ENCODE measurements at regions not wholly inside any gene's neighbourhood (a gene's known extent, or its start where the extent isn't known, plus 50 kb on each side); places are given as distances from the start of the nearest gene placed in this dataset.
A peak's percentile ranks its signal among the peaks of the same experiment; 100 is the strongest.

DNA sequence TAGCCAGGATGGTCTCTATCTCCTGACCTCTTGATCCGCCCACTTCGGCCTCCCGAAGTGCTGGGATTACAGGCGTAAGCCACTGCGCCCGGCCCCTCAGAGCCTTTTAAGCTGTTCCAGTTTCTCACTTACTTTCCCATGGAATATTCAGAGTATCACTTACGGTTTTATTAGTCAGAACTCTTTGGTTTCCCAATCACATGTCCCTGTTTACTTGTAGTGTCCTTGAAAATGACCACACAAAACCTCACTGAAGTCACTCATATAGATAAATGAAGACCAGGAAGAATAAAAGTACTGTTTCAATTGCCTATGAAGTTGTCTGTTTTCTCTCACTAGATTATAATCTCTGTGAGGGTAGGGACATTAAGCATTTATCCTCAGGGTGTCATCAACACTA lies 217.2 kb upstream of the HCCS start:
- no peak for DNase-seq (ENCODE audit: low read depth)

DNA sequence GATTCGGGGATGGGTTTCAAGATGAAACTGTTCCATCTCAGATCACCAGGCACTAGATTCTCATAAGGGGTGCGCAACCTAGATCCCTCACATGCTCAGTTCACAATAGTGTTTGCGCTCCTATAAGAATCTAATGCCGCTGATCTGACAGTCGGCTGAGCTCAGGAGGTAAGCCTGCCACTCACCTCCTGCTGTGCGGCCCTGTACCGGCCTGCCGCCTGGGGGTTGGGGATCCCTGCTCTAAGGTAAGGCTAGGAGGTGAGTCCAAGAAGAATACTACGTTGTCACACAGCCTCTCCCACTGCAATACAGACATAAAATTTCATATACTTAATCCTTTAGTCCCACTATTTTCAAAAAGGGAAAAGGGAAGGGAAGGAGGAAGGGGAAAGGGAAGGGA lies 213.4 kb upstream of the HCCS start:
- DNase-seq (ENCODE audit: low read depth): no peak

DNA sequence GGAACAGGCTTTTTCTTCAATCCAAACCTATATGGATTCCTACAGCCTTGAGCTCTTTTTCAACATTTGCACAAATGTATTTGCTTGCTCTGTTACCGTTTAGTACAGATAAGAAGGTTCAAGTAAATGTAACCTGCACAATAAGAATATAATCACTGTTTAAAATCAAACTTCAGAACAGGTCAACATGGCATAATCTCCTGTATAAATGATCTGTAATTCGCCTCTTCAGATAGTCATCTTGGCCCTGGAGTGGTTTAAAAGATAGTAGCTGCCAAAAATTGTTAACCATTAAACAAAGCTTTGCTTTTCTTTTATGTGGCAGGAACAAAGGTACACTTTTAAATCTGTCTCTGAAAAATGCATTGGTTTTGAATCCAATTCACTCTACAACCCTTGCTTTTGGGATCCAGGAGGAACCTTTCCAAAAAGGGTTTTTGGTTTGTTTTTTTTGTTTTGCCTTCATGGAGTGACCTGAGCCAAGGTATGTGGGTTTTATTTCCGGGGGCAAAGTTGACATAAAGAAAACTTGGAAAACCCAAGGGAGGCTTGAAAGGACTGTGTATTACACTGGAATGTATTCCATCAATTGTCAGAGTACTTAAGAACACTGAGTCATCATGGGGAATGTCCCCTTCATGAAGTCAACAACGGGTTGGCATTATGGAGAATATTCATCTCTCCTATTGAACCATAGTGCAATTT lies 210.4 kb upstream of the HCCS start:
- DNase-seq (ENCODE audit: low read depth): peak; percentile 52

DNA sequence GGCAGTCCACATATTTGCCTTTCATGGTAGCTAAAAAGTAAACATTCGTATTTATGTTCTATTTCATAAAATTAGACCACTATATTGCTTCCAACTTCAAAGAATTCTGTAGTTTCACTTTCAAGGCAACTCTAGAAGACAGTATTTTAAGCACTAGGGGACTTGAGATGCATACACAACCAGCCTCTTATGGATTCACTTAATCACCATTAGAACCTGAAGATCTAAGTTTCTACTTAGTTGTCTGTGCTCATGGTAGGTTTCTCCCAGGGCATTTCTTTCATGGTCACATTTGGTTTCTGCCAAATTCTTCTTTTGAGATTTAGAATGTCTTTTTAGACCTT lies 209.9 kb upstream of the HCCS start:
- no peak for DNase-seq (ENCODE audit: low read depth)

- peak; percentile 54 for DNase-seq (ENCODE audit: low read depth)
These were observed 209.1 kb upstream of the HCCS start for GRCh38 chrX:10902001-10902400.

DNA sequence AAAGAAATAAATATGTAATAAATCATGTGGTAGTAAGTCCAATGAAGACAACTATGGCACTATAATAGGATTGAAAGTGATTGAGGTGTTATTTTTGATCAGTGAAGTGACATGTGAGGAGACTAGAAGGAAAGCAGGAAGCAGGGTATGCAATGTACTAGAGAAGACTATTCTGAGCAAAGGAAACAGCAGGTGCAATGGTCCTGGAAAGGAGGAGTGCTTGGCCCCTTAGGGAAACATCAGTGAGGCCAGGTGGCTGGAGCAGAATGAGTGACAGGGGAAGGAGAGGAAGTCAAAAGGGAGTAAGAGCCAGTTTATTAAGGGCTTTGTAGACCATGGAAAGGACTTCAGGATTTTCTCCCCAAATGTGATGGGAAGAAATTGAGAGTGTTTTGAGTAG lies 207.6 kb upstream of the HCCS start:
- no peak for DNase-seq (ENCODE audit: low read depth)

DNA sequence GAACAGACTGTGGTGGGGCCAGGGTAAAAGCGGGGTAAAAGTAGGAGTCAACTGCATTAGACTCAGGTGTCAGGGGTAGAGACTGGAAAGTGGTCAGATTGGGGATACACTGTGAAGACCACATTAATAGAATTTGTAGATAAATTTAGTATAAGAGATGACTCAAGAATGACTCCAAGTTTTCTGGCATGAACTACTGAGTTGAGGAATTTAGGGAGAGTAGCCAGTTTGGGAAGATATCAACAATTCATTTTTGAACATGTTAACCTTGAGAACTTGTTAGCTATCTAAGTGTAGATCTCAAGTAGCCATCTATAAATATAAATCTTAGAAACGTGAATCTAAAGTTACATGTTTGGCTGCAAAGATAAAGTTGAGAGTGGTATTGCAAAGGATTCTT lies 206.9 kb upstream of the HCCS start:
- peak; percentile 8 for DNase-seq (ENCODE audit: low read depth)

DNA sequence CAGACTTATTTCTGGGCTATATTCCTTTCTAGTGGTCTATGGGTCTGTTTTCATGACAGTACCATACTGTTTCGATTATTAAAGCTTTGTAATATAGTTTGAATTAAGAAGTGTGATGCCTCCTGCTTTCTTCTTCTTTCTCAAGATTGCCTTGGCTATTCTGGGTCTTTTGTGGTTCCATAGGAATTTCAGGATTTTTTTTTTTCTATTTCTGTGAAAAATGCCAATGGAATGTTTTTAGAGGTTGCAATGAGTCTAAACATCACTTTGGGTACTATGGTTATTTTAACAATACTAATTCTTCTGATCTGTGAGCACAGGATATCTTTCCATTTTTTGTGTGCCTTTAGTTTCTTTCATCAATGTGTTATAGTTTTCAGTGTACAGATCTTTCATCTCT lies 204.3 kb upstream of the HCCS start:
- DNase-seq (ENCODE audit: low read depth): no peak

- peak; percentile 82 for DNase-seq (ENCODE audit: low read depth)
These were observed 189.0 kb upstream of the HCCS start for GRCh38 chrX:10922159-10922558.

DNA sequence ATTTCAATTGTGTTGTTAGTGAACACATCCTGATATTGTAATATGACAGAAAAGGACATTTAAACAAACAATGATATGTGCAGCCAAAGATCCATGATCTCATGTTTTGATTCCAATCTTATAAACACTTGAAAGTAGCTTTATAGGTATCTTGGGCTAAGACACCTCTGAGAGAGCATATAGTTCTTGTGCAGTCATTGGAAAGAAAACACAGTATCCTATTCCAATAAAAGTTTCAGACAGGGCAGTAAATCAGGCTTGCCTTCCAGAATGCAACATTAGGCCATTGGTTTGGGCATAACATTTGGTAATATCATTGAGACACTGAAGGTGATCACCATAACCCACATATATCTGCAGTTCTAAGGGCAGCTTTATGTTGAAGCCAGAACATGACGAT lies 188.3 kb upstream of the HCCS start:
- no peak for DNase-seq (ENCODE audit: low read depth)

- no peak for DNase-seq (ENCODE audit: low read depth)
These were observed 187.7 kb upstream of the HCCS start for GRCh38 chrX:10923466-10923865.

- DNase-seq (ENCODE audit: low read depth): no peak
These were observed 184.7 kb upstream of the HCCS start for GRCh38 chrX:10926404-10926803.

GRCh38 chrX:10926891-10927290 lies 184.2 kb upstream of the HCCS start:
- DNase-seq (ENCODE audit: low read depth): no peak

DNA sequence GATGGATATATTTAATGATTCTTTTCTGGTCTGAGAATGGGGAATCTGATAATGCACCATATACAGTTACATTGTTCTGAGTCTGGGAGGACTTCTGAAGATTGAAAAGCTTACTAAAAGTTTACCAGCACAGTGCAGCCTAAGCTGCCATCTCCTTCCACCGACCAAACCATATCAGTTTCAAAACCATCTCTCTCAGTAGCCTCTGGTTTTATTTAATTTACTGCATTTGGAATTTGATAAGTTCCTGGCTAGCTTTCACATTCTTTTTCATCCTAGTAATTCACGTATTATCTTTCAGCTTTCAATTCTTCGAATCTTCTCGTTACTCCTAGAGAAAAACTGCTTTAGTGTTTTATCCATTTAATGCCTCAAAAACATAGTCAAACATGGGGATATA lies 181.4 kb upstream of the HCCS start:
- no peak for DNase-seq (ENCODE audit: low read depth)

GRCh38 chrX:10930151-10930550 lies 181.0 kb upstream of the HCCS start:
- no peak for DNase-seq (ENCODE audit: low read depth)

GRCh38 chrX:10931976-10932375 lies 179.2 kb upstream of the HCCS start:
- DNase-seq (ENCODE audit: low read depth): no peak

DNA sequence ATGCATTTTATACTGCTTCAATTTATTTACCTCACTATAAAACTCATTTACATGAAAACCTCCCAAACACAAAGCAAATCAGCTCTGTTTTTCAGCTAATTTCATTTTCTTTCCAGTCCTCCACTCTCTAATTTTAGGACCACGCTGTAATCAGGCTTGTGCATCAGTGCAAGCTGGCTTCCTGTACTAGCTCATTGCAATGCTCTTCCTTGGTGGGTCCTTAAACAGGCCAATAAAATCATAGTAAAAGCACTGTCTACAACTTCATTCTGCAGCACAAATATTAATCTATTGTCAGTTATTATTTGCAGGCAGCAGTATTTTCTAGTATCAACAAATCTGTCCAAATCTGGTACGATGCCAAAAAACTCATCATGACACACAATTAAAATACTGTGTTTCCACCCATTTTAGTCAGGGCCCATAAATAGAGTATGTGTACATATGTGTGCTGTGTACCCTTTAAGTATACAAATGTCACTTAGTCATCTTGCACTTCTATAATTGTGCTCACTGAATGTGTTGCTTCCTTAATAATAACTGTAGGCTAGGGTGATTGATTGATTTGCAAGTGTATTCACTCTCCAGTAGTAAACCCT lies 178.2 kb upstream of the HCCS start:
- DNase-seq (ENCODE audit: low read depth): peak; percentile 1

DNA sequence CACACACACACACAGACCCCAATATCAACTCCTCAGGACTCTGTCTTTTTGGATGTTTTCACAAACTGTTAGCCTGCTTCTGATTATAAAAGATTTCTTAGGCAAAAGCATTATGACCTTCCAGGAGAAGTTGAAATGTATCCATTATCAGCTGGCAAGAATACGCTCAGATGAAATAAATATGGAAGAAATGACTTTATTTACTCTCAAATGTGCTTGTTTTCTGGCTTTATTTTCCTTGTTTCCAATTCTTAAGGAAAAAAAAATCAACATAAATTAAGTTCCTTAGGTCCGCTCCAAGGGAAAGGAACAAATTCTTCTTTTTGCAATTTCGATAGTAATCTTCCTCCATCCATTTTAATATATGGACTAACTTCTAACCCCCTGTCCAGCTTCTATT lies 175.6 kb upstream of the HCCS start:
- DNase-seq (ENCODE audit: low read depth): no peak

- no peak for DNase-seq (ENCODE audit: low read depth)
These were observed 174.2 kb upstream of the HCCS start for GRCh38 chrX:10936976-10937375.

DNA sequence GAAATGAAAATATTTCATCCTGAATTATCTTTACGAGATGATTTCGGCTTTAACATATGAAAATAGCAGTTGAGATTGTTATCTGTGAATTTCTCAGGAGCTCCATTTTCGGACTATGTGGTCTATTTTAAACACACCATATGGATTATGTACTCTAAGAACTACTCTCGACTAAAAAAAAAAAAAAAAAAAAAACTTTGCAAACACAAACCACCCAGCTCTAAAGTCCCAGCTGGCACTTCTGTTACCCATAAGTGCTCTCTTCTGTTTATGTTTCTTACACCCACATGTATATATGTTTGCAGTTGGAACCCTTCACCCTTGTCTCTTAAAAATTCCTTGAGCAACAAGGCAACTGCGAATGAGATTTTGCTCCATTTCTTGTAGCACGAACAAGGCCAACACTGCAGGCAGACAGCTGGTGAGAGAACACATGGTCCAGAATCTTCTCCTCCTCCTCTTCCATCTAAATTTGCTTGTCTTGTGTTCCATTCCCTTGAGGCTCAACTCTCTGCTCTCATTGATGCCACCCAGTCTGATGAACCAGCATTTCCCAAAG lies 172.7 kb upstream of the HCCS start:
- DNase-seq (ENCODE audit: low read depth): no peak

GRCh38 chrX:10939424-10939823 lies 171.7 kb upstream of the HCCS start:
- DNase-seq (ENCODE audit: low read depth): peak; percentile 35

GRCh38 chrX:10944136-10944885 lies 166.8 kb upstream of the HCCS start:
- DNase-seq (ENCODE audit: low read depth): no peak

GRCh38 chrX:10945498-10945897 lies 165.6 kb upstream of the HCCS start:
- DNase-seq (ENCODE audit: low read depth): no peak
